Erythroblast (primary cell): ENCODE measurements at regions not wholly inside any gene's neighbourhood (a gene's known extent, or its start where the extent isn't known, plus 50 kb on each side); places are given as distances from the start of the nearest gene placed in this dataset.

Experiments used
- GATA1 ChIP-seq: IDR thresholded peaks from 2 replicates; pipeline ENCODE4 v1.6.1; 2011; ENCODE audit warnings: low read depth, mild to moderate bottlenecking, control low read depth, low read length, moderate library complexity
- POLR2A ChIP-seq: IDR thresholded peaks from 2 replicates; pipeline ENCODE4 v1.6.1; 2011; ENCODE audit warnings: mild to moderate bottlenecking, low read length

- no peak for TF ChIP-seq POLR2A
- TF ChIP-seq GATA1: no peak
These were observed 1005.8 kb upstream of the ADGRB3 start for GRCh38 chr6:67629258-67629657.
